IPS-18c (cell line): ENCODE measurements at regions not wholly inside any gene's neighbourhood (a gene's known extent, or its start where the extent isn't known, plus 50 kb on each side); places are given as distances from the start of the nearest gene placed in this dataset.

ENCODE experiments used
- H3K4me3 ChIP-seq: 2 replicates; pipeline ENCODE4 v1.7.0; 2013; ENCODE audit warnings: low read depth, mild to moderate bottlenecking, low read length, moderate library complexity; ENCODE audit not compliant: insufficient read depth
- H3K9me3 ChIP-seq: one replicate; pipeline ENCODE4 v1.6.1; 2013; ENCODE audit warnings: mild to moderate bottlenecking, low read length, moderate library complexity; ENCODE audit not compliant: control insufficient read depth, insufficient read depth

DNA sequence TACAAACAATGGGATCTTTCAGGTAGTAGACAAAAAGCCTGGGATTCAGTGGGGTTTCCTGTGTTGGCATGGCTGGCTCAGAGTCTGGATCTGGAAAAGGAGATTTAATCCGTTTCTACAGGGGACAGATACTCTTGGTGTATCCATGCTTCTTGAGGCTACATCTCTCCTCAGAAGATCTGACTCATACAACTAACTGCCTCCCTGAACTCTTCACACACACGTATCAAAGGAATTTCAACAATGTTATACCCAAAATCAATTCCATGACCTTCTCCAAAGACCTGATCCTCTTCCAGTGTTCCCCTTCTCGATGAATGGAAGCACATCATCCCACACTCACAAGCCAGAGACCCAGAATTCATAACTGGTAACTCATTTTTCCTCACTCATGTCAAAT, 435.3 kb upstream of the NBEA start:
- Histone ChIP-seq H3K4me3 (no peak overlapping the region), H3K9me3 (no peaks in the 10 kb centered on the region)

DNA sequence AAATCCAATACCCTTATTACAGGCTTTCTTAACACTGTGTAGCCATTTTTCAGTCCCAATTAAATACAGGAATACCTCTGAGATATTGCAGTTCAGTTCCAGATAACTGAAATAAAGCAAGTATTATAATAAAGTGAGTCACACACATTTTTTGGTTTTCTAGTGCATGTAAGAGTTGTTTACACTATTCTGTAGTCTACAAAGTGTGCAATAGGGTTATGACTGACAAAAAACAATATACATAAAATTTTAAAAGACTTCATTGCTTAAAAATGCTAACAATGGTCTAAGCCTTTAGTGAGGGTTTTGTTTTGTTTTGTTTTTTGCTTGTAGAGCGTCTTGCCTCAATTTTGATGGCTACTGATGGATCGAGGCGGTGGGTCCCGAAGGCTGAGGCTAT, 434.4 kb upstream of the NBEA start:
- Histone ChIP-seq H3K4me3 (no peak overlapping the region), H3K9me3 (no peaks in the 10 kb centered on the region)

DNA sequence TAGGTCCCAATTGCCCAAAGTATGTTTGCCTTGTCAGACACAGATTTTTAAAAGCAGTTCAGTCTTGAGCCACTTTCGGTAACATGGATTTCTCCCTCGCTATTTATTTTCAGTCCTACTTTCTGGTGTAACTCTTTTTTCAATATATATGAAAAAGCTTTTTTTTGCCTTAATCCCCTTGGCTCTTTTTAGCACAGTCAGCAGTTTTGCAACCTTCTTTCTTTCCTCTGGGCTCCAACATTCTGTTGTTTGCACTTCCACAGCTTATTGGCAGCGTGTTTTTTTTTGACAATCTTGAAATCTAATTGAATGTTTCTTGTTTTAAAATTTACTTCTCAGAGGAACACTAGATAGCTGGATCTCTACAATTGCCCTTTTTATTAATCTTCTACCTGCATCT, 429.3 kb upstream of the NBEA start:
- H3K9me3 ChIP-seq = no peaks in the 10 kb centered on the region
- H3K4me3 ChIP-seq = no peak overlapping the region

DNA sequence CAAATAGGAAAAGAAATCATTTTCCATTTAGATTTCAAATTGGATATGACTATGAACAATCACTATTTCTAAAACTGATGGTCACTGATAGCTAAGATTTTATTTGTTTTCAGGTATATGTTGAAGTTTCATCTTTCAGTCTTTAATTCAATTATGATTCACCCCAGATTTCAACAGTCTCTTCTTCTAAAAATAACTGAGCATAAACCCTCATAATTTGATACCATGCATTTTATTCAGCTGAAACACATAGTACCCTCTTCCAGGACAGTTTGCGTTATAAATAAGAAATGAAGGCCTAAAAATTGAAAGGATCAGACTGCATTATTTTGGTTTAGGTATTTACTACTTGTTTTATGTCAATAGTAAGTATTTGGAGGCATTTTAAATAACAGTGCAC, 428.5 kb upstream of the NBEA start:
- H3K4me3 ChIP-seq = no peak overlapping the region
- no peaks in the 10 kb centered on the region for H3K9me3 ChIP-seq

DNA sequence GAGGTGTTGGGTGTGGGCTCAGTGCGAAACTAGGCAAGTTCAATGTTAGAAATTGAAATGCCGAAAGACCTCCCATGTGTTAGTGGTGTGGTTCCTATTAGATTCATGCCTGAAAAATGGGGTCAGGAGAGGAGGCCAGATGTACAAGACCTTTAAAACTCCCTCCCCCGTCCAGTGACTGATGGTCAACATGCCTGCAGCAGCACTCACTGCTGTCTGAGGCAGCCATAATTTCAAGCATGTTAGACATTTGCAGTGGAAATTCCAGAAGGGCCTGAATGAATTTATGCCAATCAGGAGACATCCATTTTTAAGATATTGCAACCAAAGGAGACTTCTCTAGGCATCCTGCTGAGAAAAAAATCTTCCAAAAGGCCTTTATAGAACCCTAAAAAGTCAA, 426.9 kb upstream of the NBEA start:
- H3K9me3 ChIP-seq = no peaks in the 10 kb centered on the region
- H3K4me3 ChIP-seq = no peak overlapping the region

DNA sequence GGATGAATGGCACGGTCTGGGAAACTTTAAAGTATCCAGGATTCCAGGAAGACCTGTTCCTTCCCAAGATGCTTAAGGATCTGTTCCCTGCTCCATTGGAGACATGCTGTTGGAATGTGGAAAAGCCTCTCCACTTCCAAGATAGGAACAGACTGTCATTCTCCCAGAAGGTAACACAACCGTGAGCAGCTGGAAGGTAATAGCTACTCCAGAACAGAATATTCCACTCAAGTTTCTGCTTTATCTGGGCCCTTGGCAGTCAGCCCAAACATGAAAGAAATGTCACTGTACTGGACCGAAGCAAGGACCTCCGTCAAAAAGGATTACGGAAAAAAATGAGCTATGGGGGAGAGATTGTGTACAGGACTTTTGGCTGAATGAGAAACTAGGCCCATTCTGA, 420.9 kb upstream of the NBEA start:
- Histone ChIP-seq H3K4me3 (no peak overlapping the region), H3K9me3 (no peaks in the 10 kb centered on the region)

DNA sequence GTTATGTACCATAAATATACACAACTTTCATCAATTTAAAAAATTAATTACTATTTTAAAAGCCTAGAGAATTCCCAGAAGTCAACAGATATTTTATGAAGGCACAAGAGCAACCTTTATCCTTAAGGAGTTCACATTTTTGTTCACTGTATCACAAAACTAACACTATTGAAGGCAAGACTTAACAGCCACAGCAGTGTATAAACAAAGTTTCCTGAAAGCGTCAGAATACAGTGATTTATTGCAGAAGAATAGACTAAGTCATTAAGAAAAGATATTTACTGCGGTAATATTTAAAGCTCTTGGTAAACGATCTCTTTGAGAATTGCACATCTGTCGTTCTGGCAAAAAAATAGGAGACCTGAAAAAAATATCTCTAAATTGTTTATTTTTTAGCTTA, 419.3 kb upstream of the NBEA start:
- H3K9me3 ChIP-seq = no peaks in the 10 kb centered on the region
- H3K4me3 ChIP-seq = no peak overlapping the region

DNA sequence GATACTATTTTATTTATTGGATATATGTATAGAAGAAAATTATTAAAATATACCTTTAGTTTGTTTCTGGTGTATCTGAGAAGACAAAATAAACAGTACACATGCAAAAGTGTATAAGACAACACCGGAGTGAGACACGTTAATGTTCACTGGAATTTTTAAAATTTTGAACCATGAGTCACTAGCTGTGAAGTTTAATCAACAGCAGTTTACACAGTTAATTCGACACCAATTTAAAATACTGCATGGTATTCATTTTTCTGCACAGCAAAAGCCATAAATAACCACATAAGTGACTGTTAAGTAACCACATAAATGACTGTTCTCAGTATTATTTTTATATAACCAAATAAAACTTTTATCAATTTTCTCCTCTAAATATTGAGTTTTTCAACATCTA, 418.7 kb upstream of the NBEA start:
- no peaks in the 10 kb centered on the region for H3K9me3 ChIP-seq
- H3K4me3 ChIP-seq = no peak overlapping the region

DNA sequence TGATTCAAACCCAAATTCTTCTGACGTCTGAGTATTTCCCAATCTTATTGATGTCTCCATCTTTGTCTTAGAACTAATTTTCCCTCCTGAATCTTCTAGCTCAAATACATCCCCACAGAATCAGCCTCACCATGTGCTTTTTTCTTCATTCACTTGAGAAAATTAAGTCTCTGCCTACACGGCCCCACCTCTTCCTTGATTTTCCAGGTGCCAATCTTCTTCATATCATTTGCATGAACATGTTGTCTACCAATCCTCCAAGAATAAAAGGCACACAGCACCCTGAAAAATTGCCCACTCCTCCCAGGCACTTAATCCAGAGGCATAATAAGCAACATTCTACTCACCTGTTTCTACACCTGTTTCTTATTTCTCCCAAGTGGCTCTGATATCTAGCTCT, 408.1 kb upstream of the NBEA start:
- Histone ChIP-seq H3K9me3 (peaks cover 2% of the 10 kb centered on the region), H3K4me3 (no peak overlapping the region)

DNA sequence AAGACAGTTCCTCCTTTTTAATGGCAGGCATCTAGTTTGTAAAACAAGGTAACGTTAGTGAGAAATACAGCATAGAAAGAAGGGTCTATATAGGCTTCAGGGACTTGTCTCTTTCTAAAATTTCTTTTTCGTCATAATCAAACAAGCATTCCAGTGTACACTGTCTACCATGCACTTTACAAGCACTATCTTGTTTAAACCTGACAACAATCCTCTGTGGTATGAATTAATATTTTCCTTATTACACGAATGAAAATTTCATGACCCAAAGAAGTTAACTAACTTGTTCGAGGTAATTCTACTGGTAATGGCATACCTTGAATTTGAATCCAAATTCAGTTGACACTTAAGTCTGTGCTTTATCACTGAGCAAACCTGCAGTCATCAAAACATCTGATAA, 399.7 kb upstream of the NBEA start:
- Histone ChIP-seq H3K4me3 (no peak overlapping the region), H3K9me3 (no peaks in the 10 kb centered on the region)

DNA sequence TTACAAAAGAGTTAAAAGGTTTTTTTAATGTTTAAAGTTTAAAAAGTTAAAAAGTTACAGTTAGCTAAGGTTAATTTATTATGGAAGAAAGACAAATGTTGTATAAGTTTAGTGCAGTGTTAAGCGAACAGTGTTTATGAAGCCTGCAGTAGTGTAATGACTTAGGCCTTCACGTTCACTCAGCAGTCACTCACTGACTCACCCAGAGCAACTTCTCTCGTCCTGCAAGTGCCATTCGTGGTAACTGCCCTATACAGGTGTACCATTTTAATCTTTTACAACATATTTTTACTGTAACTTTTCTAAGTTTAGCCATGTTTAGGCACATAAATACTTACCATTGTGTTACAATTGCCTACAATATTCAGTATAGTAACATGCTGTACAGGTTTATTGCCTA, 398.2 kb upstream of the NBEA start:
- Histone ChIP-seq H3K4me3 (no peak overlapping the region), H3K9me3 (no peaks in the 10 kb centered on the region)

DNA sequence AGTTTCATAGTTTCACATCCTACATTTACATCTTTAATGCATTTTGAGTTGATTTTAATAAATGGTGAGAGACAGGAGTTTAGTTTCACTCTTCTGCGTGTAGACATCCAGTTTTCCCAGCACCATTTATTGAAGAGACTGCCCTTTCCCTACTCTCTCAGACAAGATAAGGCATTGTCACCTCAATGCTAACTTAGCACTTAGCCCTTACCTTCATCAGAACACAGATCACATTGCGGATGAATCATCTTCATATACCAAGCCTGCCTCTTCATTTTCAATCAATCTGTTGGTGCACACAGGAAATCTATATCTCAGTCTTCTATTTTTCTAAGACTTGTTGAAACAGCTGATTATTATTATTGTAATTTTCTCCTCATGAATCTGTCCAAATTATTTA, 396.6 kb upstream of the NBEA start:
- no peak overlapping the region for H3K4me3 ChIP-seq
- no peaks in the 10 kb centered on the region for H3K9me3 ChIP-seq

DNA sequence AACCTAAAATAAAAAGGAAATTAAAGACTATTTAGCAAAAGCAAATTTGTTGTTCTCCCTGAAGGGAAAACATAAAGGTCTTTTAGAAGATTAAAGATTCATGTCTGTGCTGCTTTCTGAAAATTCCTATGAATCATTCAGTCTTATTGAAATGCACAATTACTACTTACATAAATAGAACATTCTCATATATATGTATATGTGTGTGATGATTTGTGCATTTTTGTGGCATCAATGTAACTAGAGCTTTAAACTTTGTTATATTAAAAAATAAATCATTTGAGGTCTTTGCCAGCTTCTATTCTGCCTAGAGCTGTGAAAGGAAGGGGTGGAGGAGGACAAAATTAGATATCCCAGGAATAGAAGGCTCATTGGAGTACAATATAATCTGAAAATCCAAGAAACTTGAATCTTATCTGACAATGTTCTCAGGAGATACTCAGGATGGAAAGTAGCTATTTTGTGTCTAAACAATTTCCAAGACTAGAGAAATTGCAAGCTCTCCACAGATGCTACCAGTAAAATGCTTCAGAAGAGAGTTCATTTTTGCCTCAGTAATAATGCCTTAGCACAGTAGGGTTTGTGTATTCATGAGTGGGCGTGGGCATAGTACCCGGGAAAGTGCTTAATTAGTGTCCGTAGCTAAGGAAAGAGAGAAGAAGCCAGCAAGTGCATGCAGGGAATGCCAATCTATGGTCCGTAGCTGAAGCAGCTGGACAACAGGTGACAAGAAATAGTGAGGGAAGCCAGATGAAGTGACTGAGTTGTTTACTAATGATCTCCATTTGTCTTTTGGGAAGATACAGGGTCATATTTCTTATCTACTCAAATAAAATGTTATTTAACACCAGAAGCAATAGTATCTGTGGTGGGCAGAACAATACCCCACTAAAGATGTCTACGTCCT, 395.5 kb upstream of the NBEA start:
- H3K9me3 ChIP-seq = no peaks in the 10 kb centered on the region
- H3K4me3 ChIP-seq = no peak overlapping the region

DNA sequence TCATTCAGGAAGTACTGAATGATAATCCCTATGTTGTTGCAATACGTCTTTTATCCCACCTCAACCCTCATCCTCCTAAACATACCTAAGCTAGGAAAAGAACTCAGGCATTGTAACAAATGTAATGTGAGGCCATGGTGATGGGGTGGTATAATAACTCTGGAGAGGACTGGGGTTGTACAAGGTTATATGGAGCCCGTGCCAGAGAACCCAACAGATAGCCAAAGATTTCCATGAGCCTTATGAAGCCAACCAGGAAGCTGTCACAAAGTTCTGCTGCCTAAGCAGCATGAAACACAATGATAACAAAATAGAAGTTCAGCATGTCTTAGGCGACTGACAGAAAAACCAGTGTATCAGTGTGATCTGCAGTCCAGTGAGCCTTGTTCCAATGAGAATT, 394.1 kb upstream of the NBEA start:
- Histone ChIP-seq H3K4me3 (no peak overlapping the region), H3K9me3 (no peaks in the 10 kb centered on the region)

DNA sequence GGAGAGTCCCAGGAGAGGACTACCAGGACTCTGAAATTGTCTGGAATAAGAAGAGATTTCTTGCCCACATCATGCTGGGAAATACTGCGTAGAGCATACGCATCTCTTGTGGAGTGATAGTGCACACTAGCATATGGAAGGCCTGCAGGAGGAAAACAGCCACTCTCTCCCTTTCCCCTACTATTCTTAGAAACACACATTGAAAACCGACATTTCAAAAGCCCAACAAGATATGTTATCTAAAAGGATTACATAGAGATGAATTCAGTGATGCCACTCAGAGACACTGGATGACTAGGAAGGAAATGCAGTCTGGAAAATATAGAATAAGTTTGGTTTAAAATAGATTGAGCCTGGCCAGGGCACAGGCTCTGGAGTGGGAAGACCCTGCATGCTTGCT, 388.7 kb upstream of the NBEA start:
- Histone ChIP-seq H3K9me3 (no peaks in the 10 kb centered on the region), H3K4me3 (no peak overlapping the region)

DNA sequence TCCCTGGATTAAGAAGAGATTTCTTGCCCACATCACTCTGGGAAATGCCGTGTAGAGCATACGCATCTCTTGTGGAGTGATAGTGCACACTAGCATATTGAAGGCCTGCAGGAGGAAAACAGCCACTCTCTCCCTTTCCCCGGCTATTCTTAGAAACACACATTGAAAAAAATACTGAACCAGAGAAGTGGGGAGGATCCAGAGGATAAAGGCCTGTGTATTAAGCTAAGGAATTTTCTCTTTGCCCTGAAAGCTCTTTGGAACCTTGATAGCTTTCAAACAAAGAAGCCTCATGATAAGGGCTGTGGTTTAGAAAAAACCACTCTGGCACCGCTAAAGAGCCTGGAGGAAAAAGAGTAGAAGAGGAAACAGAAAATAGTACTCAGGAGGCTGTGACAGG, 386.1 kb upstream of the NBEA start:
- Histone ChIP-seq H3K4me3 (no peak overlapping the region), H3K9me3 (no peaks in the 10 kb centered on the region)

DNA sequence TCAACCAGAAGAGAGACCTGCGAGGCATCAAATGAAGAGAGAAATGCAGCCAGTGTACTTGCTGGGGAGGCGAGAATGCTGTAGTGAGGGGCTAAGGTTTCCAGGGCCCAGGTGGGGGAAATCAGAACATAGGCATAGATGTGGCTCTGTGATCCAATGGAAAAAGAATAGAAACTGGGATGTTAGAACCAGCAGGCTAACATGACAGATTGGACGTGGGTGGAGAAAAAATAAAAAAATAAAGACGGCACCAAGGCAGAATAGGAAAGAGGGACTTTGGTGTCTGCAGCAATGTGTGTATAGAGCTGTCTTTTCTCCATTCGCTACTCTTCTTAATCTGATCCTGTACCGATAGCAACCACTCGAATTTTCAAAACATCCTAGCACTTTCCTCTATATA, 381.0 kb upstream of the NBEA start:
- Histone ChIP-seq H3K4me3 (no peak overlapping the region), H3K9me3 (no peaks in the 10 kb centered on the region)

DNA sequence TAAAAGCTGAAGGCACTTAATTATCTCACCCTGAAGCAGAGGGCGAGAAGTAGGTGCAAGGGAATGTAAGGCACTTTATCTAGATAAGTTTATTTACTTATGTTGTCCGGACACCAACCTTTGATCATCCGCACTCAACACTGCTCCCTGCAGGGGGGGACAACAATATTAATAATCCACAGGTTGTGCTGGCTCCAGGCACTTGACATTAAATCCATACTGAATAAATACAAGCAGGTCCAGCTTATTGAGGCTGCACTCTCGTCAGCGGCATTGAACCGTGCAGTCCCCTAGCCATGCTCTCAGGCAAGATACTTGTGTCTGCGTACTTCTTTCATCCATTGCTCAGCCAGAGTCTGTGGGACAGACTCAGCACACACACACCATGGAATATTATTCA, 374.5 kb upstream of the NBEA start:
- Histone ChIP-seq H3K9me3 (no peaks in the 10 kb centered on the region), H3K4me3 (no peak overlapping the region)

DNA sequence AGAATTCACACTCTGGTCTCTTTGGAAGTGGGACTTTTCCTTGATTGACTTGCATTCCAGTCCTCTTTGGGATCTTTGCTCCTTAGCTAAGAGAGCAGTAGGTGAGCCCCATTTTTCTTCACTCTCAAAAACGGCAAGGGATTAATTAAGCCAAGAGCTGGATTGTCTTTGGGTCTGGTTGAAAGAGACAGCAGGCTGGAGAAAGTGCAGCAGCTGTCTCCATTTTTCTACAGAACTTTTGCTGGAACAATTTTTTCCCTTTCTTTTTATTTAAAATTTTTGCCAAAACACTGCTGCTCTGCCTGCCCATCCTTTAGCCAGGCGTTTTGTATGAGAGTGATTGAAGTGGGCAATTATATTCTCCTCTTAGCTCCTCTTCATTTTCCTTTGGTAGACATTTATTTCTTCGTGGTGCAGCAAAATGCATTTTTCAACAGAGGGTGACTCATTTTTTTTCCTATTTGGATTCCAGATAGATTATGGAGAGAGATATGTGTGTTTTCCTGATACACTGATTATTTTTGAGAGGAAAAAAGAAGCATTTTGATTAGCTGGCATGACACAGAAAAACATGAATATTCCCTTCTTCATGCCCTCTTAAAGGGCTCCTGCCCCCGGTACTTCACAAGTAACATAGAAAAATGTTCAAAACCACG, 371.2 kb upstream of the NBEA start:
- H3K4me3 ChIP-seq = no peak overlapping the region
- H3K9me3 ChIP-seq = no peaks in the 10 kb centered on the region
